ENCODE measurements at regions not wholly inside any gene's neighbourhood (a gene's known extent, or its start where the extent isn't known, plus 50 kb on each side); places are given as distances from the start of the nearest gene placed in this dataset.
"Not testable (repeated sequence)": the region's sequence is repeated elsewhere in the genome, so short reads cannot be mapped to it uniquely, and the experiment has no call there.

DNA sequence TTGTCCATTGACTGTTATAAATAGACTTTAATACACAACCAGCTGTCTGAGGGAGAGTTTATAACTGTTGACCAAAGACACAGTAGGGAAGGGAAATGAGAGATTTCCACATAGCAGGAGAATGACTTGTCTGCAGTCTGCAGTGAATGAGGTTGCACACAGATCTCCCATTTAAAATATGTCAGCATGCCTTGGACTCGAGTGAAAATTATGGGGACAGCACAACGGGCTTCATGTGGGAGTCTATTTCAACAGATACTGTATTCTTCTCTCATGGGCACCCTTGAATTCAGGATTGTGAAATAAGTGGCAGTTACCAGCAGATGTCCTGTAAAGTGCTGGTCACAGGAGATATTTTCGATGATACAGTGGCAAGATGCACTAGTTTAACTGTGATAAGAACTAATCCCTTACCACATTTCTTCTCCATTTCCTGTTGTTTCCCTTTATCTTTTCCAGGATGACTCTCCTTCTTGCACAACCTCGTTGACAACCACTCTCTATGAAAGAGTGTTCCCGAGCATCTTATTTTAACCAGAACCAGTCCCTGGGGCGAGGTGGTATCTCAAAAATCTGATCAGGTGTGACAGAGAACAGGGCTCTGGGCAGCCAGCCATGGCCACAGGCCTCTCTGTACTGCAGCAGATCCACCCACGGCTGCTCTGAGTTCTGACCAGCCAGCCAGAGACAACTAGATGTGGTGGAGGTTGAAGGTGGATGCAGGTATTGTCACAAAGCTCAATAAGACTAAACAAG, 51.5 kb upstream of the MAP3K1 start:
- FAIRE-seq, result no peak

DNA sequence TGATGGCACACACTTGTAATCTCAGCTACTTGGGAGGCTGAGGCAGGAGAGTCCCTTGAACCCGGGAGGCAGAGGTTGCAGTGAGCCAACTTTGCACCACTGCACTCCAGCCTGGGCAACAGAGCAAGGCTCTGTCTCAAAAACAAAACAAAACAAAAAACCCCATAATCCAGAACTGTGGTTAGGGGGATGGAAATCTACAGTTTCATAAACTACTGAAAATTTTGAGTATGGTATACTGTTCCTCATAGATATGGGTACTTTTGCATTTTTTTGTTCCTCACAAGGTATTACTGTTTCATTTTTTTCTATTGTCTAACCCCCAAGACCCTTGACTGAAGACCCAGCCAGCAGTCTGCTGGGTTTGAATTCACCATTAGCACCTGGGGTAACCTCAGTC, 52.2 kb upstream of the MAP3K1 start:
- FAIRE-seq, result no peak

DNA sequence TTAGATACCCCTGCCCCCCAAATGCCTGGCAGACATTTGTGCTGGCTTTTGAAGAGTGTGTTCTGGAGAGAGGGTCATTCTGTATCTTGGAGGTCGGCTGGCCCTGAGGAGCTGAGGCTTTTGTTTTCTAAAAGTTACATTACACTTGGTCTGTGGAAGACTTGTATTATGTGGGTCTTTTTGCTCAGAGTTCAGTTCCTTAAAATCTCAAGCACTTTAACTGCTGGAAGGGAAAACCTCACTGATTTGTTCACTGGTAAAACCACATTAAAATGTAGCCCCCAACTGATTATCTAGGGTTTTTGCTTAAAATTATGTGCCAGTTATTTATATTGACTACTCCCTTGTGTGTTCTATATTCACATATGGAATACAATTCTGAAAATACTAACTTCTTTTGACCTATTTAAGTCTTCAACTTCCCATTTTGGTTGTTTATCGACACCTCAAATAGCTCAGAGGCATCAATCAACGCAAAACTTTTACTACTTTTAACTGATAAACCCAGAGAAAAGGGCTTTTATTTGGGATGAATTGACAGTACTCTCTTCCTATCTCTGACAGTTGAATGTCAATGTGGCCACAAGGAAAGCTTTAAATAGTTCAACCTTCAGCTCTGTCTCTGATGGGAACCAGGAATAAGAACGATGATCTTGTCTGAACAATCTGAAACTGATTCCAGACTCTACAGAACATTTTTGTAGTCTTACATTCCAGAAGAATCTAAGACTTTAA, 54.0 kb upstream of the MAP3K1 start:
- no peak for FAIRE-seq

DNA sequence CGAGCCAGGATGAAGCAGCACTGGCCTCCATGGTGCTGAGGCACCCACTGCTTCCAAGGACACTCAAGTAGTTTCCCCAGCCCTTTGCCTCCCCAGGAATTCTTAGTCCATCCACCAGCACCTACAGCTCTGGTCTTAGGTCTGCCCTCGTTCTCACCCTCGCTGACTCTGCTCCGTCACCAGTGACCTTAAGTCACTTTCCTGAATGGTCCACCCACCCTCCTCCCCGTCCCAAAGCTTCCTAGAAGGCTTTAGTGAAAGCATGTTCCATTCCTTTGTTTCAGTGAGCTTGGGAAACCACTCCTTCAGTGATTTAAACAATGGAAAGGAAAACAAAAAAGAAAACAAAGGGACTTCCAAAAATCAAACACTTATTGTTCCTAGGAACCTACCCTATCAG, 54.6 kb upstream of the MAP3K1 start:
- FAIRE-seq, result no peak

DNA sequence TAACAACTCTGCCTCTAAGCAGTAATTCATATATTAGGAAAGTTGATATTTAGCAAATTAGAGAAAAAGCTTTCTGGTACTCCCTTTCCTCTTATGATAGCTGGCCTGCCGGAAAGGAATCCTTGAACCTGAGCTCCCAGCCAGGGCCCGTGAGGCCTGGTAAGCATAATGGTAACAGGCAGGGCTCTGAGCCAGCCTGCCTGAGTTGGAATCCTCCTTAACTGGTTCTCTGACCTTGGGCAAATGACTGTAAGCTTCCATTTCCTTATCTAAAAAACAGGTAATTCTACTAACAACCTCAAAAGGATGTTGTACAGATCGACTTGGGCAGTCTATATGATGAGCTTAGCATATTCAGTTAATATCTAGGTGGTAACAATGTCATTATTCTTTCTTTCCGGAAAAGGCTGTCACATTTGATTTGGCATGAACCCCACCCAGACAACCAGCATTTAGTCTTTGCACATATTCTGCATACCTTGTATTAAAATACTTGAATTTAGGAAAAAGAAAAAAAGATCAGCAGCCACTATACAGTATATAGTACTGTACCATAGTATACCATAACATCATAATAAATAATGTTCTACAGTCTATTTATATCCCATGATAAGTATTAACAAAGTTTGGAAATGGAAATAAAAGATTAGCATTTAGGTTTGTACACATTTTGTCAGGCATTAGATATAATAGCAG, 55.7 kb upstream of the MAP3K1 start:
- FAIRE-seq, result no peak

DNA sequence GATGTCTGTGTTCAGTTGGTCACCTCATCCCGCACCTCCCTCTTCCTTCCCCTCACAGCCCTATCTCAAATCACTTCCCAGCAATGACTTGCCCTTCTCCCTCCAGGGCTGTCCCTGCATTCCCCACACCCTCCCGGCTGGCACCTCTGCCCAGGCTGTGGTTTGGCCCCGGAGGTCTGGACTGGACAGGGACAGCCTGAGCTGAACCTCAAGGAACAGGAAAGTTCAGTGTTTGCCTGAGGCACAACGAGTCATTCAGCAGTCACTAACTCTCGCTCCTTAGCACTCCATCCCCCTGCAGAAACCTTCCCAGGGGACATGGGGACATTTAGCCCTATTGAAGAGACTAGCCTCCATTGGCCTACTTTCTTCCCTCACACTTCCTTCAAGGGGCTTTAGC, 58.3 kb upstream of the MAP3K1 start:
- FAIRE-seq, result no peak

DNA sequence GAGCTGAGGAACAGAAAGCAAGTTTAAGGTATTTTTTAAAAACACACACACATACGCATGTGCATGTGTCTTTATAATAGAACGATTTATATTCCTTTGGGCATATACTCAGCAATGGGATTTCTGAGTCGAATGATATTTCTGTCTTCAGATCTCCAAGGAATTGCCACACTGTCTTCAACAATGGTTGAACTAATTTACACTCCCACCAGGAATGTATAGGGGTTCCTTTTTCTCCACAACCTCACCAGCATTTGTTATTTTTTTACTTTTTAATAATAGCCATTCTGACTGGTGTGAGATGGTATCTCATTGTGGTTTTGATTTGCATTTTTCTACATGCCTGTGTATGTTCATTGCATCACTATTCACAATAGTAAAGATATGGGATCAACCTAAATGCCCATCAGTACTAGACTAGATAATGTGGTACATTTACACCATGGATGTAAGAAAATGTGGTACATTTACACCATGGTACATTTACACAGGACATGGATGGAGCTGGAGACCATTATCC, 60.3 kb upstream of the MAP3K1 start:
- no peak for FAIRE-seq

DNA sequence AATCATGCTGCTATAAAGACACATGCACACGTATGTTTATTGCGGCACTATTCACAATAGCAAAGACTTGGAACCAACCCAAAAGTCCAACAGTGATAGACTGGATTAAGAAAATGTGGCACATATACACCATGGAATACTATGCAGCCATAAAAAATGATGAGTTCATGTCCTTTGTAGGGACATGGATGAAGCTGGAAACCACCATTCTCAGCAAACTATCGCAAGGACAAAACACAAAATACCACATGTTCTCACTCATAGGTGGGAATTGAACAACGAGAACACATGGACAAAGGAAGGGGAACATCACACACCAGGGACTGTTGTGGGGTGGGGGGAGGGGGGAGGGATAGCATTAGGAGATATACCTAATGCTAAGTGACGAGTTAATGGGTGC, 61.8 kb upstream of the MAP3K1 start:
- FAIRE-seq, result not testable (repeated sequence)

DNA sequence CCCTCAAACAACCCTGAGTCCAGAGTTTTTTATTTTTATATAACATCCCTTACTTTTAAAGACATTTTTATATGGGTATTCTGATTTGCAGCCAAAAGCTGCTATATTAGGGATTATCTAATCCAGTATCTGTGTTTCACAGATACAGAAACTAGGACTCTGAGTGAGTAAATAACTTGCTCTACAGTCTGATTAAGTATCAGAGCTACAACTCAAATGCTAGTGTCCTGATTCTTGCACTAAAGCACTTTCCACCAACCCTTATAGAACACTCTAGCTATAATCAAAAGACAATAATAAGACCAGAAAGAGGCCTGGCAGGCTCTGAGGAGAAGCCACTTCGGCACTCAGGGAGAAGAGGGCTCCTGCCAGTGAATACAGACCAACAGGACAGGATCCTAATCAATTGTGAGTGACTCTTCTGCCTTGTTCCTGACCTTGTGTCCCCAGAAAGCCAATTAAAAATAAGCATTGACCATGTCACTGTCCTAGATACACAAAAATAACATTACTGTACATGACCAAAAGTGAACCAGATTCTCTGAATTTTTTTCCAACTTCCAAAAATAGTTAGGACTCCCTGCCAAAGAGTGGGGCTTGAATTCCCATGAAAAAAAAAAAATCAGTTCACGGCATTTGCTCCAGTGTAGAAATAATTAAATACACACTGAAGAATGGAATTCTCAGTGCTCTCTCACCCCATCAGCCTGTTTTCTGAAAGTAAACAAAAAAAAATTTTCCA, 63.6 kb upstream of the MAP3K1 start:
- no peak for FAIRE-seq

DNA sequence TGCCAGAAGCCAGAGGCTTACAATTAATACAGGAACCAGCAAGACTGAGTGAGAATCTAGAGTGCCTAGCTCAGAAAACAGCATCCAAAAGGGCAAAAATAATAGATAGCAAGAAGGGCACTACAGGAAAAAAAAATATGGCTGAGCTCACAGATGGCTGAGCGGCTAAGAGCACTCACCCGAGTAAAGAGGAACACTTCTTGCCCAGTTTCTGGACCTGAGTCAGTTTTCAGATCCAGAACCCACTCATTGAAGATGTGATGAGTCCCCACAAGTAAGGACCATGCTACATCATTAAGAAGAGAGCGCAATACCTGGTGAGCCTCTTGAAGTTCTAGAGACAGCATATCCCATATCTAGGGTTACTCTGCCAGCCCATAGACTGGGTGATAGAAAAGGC, 65.5 kb upstream of the MAP3K1 start:
- FAIRE-seq, result no peak

DNA sequence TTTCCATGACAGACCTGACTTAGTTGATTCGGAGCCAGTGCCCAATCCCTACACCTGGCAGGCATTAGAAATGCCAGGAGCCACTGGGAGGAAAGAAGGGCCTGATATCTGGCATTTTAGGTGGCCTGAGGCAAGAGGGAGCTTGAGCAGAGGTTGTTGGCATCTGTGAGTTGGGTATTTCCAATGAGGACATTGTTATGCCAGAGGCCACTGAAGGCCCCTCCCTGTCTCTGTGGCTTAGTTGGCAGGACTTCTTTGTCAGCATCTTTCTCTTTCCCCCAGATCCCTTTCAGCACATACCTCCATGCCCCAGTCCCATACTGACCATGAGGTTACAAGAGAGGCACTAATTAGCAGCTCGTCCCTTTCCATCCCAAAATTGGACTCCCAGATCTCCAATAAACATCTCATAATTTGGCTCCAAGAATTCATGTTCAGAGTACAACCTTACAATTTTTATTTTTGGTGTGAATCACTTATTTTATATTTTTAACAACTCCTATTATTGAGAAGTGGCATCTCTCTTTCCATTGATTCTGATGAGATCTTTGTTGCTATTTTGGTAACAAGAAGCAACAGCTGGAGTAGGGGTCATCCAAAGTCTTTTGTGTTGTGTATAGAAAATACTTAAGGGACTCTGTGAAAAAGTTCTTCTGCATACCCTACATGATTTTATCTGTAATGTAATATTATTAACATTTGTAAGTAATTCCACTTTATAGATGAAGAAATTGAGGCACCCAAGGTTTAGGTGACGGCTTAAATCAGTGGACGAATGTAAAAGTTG, 68.6 kb upstream of the MAP3K1 start:
- FAIRE-seq, result no peak

DNA sequence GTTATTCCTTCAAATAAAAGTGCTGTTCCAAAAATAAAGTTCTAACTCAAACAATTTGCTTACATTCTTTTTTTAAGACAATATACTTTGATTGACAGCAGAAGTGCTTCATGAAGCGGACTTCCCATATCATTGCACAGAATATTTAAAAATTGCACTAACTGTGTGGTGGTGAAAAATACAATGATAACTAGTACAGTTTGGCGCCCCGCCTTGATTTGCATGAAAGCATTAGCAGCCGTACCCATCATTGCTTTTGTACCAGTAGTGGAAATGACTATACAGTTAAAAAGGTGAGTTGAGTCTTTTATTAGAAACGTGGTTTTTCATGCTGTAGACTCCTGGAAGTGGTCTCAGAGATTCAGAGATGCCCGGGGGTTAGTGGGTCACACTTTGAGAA, 69.5 kb upstream of the MAP3K1 start:
- FAIRE-seq, result no peak

DNA sequence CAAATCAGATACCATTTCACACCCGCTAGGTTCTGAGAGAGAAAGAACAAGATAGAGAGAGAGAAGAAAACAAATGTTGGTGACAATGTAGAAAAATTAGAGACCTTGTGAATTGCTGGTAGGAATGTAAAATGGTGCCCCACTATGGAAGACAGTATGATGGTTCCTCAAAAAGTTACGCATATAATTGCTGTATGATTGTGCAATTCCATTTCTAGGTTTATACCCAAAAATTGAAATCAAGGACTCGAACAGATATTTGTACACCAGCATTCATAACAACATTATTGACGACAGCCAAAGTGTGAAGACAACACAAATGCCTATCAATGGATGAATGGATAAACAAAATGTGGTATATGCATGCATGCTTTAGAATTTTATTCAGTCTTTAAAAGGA, 74.5 kb upstream of the MAP3K1 start:
- no peak for FAIRE-seq

DNA sequence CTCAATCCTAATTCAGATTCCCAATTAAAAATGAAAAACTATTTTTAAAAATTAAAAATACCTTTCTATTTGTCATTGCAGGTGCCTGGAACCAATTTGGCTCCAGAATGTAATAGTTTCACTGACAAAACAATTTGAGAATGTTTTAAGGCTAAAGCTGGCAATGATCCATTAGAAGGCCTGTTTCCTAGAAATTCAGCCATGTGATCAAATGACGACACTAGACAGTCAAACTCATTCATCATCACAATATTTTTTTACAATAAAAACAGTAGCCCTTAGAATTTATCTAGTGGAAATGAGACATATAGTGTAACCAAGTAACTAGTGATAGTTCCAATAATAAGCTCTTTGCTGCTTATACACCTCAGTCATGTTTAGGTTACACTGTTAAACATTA, 75.4 kb upstream of the MAP3K1 start:
- FAIRE-seq, result no peak

DNA sequence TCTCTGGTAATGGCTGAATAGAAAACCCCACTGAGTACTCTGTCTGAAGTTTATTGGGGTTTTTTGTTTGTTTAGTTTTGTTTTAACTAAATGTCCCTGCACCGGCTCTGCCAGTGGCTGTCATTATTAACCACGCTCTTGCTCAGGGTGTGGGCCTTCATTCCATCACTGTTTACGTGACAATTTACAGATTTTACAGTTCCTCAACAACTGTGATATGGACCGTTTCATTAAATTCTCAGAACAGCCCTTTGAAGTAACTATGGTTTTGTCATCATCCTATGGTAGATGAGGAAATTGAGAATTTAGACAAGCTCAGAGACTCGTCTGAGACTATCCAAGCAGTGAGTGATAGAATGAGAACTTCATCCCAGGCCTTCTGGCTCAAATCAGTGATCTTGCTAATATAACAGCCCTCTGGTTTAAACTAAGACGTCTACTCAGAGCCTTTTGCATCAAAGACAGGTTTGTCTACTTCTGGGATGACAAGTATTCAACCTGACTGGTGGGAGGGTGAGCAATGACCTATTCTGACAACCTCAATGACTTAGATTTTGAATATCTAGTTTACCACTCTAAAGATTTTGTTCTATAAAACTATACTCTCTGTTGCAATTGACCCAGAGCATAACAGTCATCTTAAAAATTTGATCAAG, 77.3 kb upstream of the MAP3K1 start:
- FAIRE-seq, result no peak

DNA sequence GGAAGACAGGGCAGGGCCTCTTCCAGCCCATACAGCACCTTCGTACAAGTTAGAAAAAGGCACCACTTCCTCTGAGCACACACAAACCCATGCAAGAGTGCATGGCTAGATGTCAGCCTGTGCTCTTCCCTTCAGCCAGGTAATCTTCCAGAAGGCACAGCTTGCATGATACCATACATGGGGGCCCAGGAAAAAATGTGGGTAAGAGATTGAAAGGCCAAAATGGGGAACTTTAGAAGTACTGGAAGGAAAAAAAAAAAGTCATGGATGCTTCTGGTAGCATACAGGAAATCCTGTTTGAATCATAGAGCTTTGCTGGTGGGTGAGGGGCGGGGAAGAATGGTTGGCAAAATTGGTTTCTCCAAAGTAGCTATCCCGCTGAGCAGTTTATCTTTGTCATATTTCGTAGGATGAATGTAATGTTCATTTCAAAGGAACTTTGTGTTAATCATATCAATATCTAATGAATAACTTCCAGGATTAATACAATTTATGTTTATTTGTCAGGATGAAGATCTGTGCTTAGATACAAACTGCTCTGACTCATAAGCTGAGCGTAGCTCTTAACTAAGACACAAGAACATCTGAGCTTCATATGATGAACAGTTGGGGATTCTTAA, 78.2 kb upstream of the MAP3K1 start:
- no peak for FAIRE-seq

DNA sequence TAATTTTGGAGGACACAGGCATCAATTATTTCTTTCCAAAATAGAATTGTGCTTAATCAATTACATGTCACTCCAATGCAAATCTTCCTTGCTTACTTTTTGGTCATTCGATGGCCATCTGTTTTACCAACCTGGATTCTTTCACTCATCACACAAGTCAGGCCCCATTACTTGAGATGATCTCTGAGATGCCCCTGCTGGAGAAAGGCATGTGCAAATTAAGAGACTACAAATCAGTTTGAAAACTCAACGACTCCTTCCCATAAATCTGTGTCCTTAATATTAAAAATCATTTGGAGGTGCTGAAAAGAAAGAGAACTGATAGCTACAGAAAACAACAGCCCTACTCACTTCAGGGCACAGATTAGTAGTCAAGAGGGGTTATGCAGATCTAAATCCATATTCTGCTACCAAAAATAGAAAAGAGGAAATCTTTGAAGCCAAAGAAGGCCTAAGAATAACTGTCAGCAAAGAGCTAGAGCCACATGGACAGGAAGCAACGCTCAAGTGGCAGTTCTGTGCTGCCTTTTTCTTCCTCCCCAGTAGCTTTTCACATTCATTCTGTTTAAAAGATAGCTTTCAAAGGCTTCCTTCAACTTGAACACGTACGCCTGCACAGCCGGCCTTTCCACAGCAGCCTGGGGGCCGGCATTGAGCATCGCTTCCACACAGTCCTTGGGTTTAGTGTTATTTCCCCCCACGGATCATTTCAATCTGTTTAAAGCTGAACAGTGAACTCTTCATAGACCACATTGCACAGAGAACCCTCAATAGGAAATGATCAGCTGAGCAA, 79.3 kb upstream of the MAP3K1 start:
- no peak for FAIRE-seq

DNA sequence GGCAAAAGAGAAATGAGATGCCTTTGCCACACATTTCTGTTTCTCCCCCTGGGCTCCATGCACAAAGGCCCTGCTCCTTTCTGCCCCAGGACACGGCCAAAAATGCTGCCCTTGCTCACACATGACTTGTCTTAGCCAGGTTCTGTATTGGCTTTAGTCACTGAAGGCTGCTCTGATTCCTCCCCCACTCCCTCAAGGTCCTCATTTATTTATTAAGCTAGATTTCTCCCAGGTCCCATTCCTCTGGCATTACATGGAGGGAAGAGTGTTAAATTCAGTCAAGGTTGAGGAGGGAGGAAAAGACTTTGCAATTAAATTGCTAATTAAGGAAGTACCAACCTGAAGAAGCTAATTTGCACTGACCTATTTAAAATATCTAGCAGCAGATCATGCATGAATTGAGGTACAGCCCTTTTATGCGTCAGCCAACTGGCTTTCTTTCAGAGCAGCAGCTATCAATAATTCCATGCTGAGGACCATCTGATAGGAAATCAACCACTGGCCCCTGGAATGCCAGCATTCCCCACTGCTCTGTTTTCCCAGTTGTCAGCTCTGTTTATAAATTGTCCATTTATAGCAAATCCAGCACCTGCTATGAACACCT, 81.2 kb upstream of the MAP3K1 start:
- FAIRE-seq, result no peak

DNA sequence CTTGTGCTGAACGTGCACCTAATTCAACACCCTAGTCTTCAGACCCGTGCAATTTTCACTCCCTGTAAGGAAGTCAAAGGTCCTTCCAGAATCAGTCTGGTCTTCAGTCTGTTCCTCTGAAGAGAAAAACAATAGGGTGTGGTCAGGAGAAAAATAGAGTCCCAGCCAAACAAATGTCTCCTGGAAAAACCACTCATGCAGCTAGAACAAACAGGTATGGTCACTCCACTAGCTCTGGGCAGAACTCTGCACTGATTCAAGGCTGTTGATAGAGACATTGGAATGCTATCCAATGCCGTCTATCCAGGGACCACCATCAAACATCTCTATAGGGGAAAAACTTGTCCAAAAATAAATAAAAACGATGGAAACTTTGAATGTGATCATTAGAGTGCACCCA, 81.8 kb upstream of the MAP3K1 start:
- no peak for FAIRE-seq

DNA sequence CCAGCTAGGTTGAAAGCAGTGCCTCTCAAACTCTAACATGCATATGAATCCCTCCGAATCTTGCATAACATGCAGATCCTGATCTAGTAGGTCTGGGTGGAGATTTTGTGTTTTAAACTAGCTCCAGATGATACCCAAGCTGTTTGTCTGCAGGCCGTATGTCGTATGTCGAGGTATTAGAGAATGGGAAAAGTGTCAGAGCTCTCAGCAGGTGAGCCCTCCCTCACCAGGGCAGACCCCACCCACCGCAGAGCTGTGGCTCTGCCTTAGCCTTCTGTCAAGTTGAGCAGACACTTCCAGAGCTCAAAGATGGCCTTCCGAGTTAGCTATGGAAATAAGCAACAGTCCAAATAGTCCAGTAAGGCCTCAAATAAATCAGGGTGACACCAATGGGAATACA, 83.2 kb upstream of the MAP3K1 start:
- FAIRE-seq, result no peak

Data from G401.6 (cell line).